Lower leg skin (tissue), 4 donors: ENCODE measurements at regions not wholly inside any gene's neighbourhood (a gene's known extent, or its start where the extent isn't known, plus 50 kb on each side); places are given as distances from the start of the nearest gene placed in this dataset.

Experiments used
- DNase-seq, 2 donors: peaks; one replicate each; pipeline ENCODE4 v3.0.0-alpha.2; 2019; ENCODE audit warnings: low spot score in 2 of 2
- H3K4me3 ChIP-seq: fragments of 200-600 bp; sonication (generic); 2 replicates; pipeline ENCODE4 v1.5.1; 2017; ENCODE audit warnings: mild to moderate bottlenecking, low read depth; ENCODE audit not compliant: poor library complexity, severe bottlenecking
- CTCF ChIP-seq, 3 donors: fragments of 450-650 bp; IDR thresholded peaks; one replicate each; pipeline ENCODE4 v1.5.1; 2016; ENCODE audit warnings: antibody characterized with exemption in 3 of 3, mild to moderate bottlenecking in 3 of 3, moderate library complexity in 2 of 3
- POLR2A ChIP-seq, 2 donors: fragments of 450-650 bp; IDR thresholded peaks; one replicate each; pipeline ENCODE4 v1.6.1; 2016 to 2017; ENCODE audit warnings: antibody characterized with exemption in 2 of 2, mild to moderate bottlenecking in 1 of 2, moderate library complexity in 1 of 2
- WGBS, 2 donors: methylation state at CpG; one replicate each; pipeline ENCODE4 v1.1.5; 2018; 5-methylcytosine and 5-hydroxymethylcytosine counted together
- intact Hi-C: fragments of 100-400 bp; cut with DNase I; formaldehyde crosslinking; loops from one replicate; pipeline ENCODE4 v1.15.0; 2023; ENCODE audit warnings: low total_unique reads

- TF ChIP-seq POLR2A (IDR thresholded peaks at IDR 0.05) (no peak), CTCF (IDR thresholded peaks at IDR 0.05) (no peak)
- intact Hi-C loops, result loop anchor here (10.0 kb wide), 1 partner anchor 215 kb away; no protein-coding TSS in a partner anchor
- no peak for DNase-seq
- H3K4me3 ChIP-seq, result no peak overlapping the region
- WGBS, 2 donors, result 13 to 14% methylated on average over 6 of the region's 6 CpGs
Observed at GRCh38 chr4:111639876-111640275, 505.4 kb upstream of the FAM241A start.

- intact Hi-C loops, result no loop called here
- TF ChIP-seq POLR2A (IDR thresholded peaks at IDR 0.05) (no peak), CTCF (IDR thresholded peaks at IDR 0.05) (no peak)
- H3K4me3 ChIP-seq, result no peak overlapping the region
- peak; percentile 75 to 81 for DNase-seq
- 25 to 30% methylated on average over 9 of the region's 9 CpGs for WGBS, 2 donors
Observed at GRCh38 chr4:111641813-111642579, 503.3 kb upstream of the FAM241A start.

GRCh38 chr4:111648056-111648455, 497.2 kb upstream of the FAM241A start:
- 74 to 77% methylated on average over 5 of the region's 5 CpGs for WGBS, 2 donors
- TF ChIP-seq CTCF (IDR thresholded peaks at IDR 0.05) (no peak), POLR2A (IDR thresholded peaks at IDR 0.05) (no peak)
- no peak for DNase-seq
- intact Hi-C loops, result no loop called here
- no peak overlapping the region for H3K4me3 ChIP-seq

GRCh38 chr4:111649308-111649707, 495.9 kb upstream of the FAM241A start:
- no peak overlapping the region for H3K4me3 ChIP-seq
- 70 to 73% methylated on average over 3 of the region's 3 CpGs for WGBS, 2 donors
- DNase-seq, result no peak
- intact Hi-C loops, result no loop called here
- no peak for TF ChIP-seq POLR2A (IDR thresholded peaks at IDR 0.05)
- no peak for TF ChIP-seq CTCF (IDR thresholded peaks at IDR 0.05)

GRCh38 chr4:111650146-111650545, 495.1 kb upstream of the FAM241A start:
- intact Hi-C loops, result no loop called here
- TF ChIP-seq POLR2A (IDR thresholded peaks at IDR 0.05) (no peak), CTCF (IDR thresholded peaks at IDR 0.05) (no peak)
- H3K4me3 ChIP-seq, result no peak overlapping the region
- WGBS, 2 donors, result 73 to 78% methylated on average over 3 of the region's 3 CpGs
- DNase-seq, result no peak

- WGBS, 2 donors, result 61 to 68% methylated on average over 1 of the region's 1 CpG
Observed at GRCh38 chr4:111650674-111651086, 494.6 kb upstream of the FAM241A start.

More at GRCh38 chr4:111650674-111651086, 494.6 kb upstream of the FAM241A start:
- no peak for DNase-seq
- TF ChIP-seq POLR2A (IDR thresholded peaks at IDR 0.05), result no peak
- TF ChIP-seq CTCF (IDR thresholded peaks at IDR 0.05), result no peak
- no peak overlapping the region for H3K4me3 ChIP-seq
- intact Hi-C loops, result no loop called here
